Liver (tissue), 8 donors: ENCODE measurements at regions not wholly inside any gene's neighbourhood (a gene's known extent, or its start where the extent isn't known, plus 50 kb on each side); places are given as distances from the start of the nearest gene placed in this dataset.

ENCODE experiments used
- DNase-seq: peaks from one replicate; pipeline ENCODE4 v3.0.0-alpha.2; 2017; ENCODE audit warnings: low spot score
- H3K27ac ChIP-seq, 2 donors: one replicate each; pipeline ENCODE4 v1.7.0; 2013; ENCODE audit warnings: inconsistent platforms in 2 of 2, low read length in 2 of 2, control low read depth in 1 of 2, low read depth in 1 of 2, mild to moderate bottlenecking in 1 of 2
- H3K27me3 ChIP-seq, 4 donors: one replicate each; pipeline versions ENCODE4 v1.6.1 to v1.7.0; 2013; ENCODE audit warnings: low read length in 3 of 4, inconsistent platforms in 1 of 4, mild to moderate bottlenecking in 1 of 4, moderate library complexity in 1 of 4; ENCODE audit not compliant: control insufficient read depth in 4 of 4, insufficient read depth in 4 of 4
- H3K36me3 ChIP-seq, 4 donors: one replicate each; pipeline versions ENCODE4 v1.6.1 to v1.7.0; 2013; ENCODE audit warnings: low read length in 3 of 4, mild to moderate bottlenecking in 3 of 4, low read depth in 1 of 4, moderate library complexity in 1 of 4; ENCODE audit not compliant: control insufficient read depth in 4 of 4, insufficient read depth in 3 of 4
- H3K4me1 ChIP-seq, 4 donors: one replicate each; pipeline versions ENCODE4 v1.6.1 to v1.7.0; 2013; ENCODE audit warnings: low read length in 3 of 4, mild to moderate bottlenecking in 3 of 4, moderate library complexity in 1 of 4; ENCODE audit not compliant: control insufficient read depth in 4 of 4, insufficient read depth in 4 of 4
- H3K4me3 ChIP-seq, 3 donors: one replicate each; pipeline versions ENCODE4 v1.6.1 to v1.7.0; 2013; ENCODE audit warnings: low read length in 3 of 3, control low read depth in 1 of 3, low read depth in 1 of 3, mild to moderate bottlenecking in 1 of 3
- H3K9ac ChIP-seq, 2 donors: one replicate each; pipeline ENCODE4 v1.7.0; 2013; ENCODE audit warnings: low read length in 2 of 2, mild to moderate bottlenecking in 2 of 2, moderate library complexity in 2 of 2, control low read depth in 1 of 2, low read depth in 1 of 2
- H3K9me3 ChIP-seq, 4 donors: one replicate each; pipeline versions ENCODE4 v1.6.1 to v1.7.0; 2013; ENCODE audit warnings: low read length in 3 of 4; ENCODE audit not compliant: control insufficient read depth in 4 of 4
- EGR1 ChIP-seq, 2 donors: IDR thresholded peaks; 2 replicates each; pipeline ENCODE4 v1.6.1; 2016 to 2018; ENCODE audit warnings: antibody characterized with exemption in 2 of 2, low read depth in 2 of 2
- FOXA1 ChIP-seq: IDR thresholded peaks from 2 replicates; pipeline ENCODE4 v1.6.1; 2016; ENCODE audit warnings: antibody characterized with exemption
- FOXA2 ChIP-seq: IDR thresholded peaks from 2 replicates; pipeline ENCODE4 v1.6.1; 2016; ENCODE audit warnings: antibody characterized with exemption
- HNF4A ChIP-seq, 2 donors: conservative IDR thresholded peaks; 2 replicates each; pipeline ENCODE4 v1.6.1; 2016; ENCODE audit warnings: antibody characterized with exemption in 2 of 2, mild to moderate bottlenecking in 2 of 2
- JUND ChIP-seq, 2 donors: IDR thresholded peaks; 2 replicates each; pipeline ENCODE4 v1.6.1; 2016; ENCODE audit warnings: antibody characterized with exemption in 2 of 2
- NR2F2 ChIP-seq: IDR thresholded peaks from 2 replicates; pipeline ENCODE4 v1.6.1; 2016; ENCODE audit warnings: antibody characterized with exemption
- RAD21 ChIP-seq, 2 donors: IDR thresholded peaks; 2 replicates each; pipeline ENCODE4 v1.6.1; 2016; ENCODE audit warnings: antibody characterized with exemption in 2 of 2, mild to moderate bottlenecking in 2 of 2
- REST ChIP-seq: IDR thresholded peaks from 2 replicates; pipeline ENCODE4 v1.6.1; 2016; ENCODE audit warnings: antibody characterized with exemption, mild to moderate bottlenecking
- RXRA ChIP-seq, 2 donors: IDR thresholded peaks; 2 replicates each; pipeline ENCODE4 v1.6.1; 2017 to 2018; ENCODE audit warnings: antibody characterized with exemption in 2 of 2, mild to moderate bottlenecking in 1 of 2
- SP1 ChIP-seq: IDR thresholded peaks from 2 replicates; pipeline ENCODE4 v1.6.1; 2018; ENCODE audit warnings: antibody characterized with exemption, mild to moderate bottlenecking
- TAF1 ChIP-seq: conservative IDR thresholded peaks from 2 replicates; pipeline ENCODE4 v1.6.1; 2016; ENCODE audit warnings: antibody characterized with exemption, mild to moderate bottlenecking
- YY1 ChIP-seq: IDR thresholded peaks from 2 replicates; pipeline ENCODE4 v1.6.1; 2016; ENCODE audit warnings: antibody characterized with exemption, mild to moderate bottlenecking
- ZBTB33 ChIP-seq: IDR thresholded peaks from 2 replicates; pipeline ENCODE4 v1.6.1; 2016; ENCODE audit warnings: antibody characterized with exemption
- WGBS: extraction: QIAGEN DNeasy Blood & Tissue Kit; methylation state at CpG from one replicate; pipeline ENCODE4 v1.1.7; 2013; 5-methylcytosine and 5-hydroxymethylcytosine counted together
- TF ChIP-seq, protein P1 (sequence below): fragments of 150-350 bp; IDR thresholded peaks from 2 replicates; pipeline ENCODE4 v1.5.1; 2017; ENCODE audit warnings: improper control_type of control experiment, low read depth, low read length; ENCODE audit not compliant: missing input control
- donor health status: healthy.
- donor health status: healthy.
- donor health status: healthy.
- donor health status: healthy.
- donor health status: healthy.

DNA sequence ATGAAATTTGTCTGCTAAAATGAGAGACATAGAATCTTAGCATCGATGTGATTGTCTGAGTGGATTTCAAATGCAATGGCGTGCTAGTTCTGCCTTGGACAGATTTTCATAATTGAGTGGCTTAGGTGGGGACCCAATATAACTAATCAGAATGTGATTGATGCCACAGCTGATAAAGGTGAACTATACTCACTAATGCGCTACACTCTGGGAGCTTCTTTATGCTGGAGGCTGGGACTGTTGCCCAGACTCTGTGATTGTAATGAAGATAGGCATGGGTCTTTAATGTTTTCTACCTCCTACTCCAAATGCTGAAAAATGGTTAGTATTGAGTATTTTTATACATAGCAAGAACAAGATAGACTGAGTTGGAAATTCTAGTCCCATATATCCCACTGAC is 339.5 kb upstream of the SLC39A10 start (continued):
- TF ChIP-seq, protein P1, sequence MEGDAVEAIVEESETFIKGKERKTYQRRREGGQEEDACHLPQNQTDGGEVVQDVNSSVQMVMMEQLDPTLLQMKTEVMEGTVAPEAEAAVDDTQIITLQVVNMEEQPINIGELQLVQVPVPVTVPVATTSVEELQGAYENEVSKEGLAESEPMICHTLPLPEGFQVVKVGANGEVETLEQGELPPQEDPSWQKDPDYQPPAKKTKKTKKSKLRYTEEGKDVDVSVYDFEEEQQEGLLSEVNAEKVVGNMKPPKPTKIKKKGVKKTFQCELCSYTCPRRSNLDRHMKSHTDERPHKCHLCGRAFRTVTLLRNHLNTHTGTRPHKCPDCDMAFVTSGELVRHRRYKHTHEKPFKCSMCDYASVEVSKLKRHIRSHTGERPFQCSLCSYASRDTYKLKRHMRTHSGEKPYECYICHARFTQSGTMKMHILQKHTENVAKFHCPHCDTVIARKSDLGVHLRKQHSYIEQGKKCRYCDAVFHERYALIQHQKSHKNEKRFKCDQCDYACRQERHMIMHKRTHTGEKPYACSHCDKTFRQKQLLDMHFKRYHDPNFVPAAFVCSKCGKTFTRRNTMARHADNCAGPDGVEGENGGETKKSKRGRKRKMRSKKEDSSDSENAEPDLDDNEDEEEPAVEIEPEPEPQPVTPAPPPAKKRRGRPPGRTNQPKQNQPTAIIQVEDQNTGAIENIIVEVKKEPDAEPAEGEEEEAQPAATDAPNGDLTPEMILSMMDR, result no peak
- no peak for TF ChIP-seq RXRA (IDR thresholded peaks at IDR 0.05)
- TF ChIP-seq EGR1 (IDR thresholded peaks at IDR 0.05; ENCODE audit: low read depth in 2 of 2), result no peak

- Histone ChIP-seq H3K4me1 (no peaks in the 10 kb centered on the region), H3K9ac (no peak overlapping the region), H3K27ac (no peak overlapping the region), H3K9me3 (no peaks in the 10 kb centered on the region), H3K27me3 (peaks cover 0 to 2% (median 0%) of the 10 kb centered on the region in 4 donors), H3K4me3 (no peak overlapping the region), H3K36me3 (no peaks in the 10 kb centered on the region)
- TF ChIP-seq FOXA1 (no peak), FOXA2 (no peak)
- no peak for DNase-seq
Measured at GRCh38 chr2:195316486-195316885, 340.5 kb upstream of the SLC39A10 start.

DNA sequence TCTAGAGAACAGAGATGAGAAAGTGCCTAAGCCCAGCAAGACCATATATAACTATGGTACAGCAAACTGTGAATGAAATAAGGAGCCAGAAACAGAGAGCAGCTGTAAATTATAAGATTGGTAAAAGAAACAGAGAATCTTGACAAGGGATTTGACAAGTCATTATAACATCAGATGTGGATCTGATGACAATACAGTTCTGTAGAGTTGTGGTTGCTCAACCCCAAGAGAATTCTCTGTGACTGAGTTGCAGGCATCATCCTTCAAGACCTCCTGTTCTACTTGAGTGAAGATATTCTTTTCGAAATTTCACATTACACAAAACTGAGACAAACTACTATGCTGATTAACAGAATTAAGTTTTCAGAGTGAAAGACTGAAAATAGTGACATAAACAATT is 343.1 kb upstream of the SLC39A10 start:
- no peak for DNase-seq
- TF ChIP-seq YY1, result no peak
- TF ChIP-seq JUND (IDR thresholded peaks at IDR 0.05), result no peak
- no peak for TF ChIP-seq RXRA (IDR thresholded peaks at IDR 0.05)
- TF ChIP-seq TAF1, result no peak
- no peak for TF ChIP-seq FOXA1
- TF ChIP-seq NR2F2, result no peak
- no peak for TF ChIP-seq EGR1 (IDR thresholded peaks at IDR 0.05; ENCODE audit: low read depth in 2 of 2)
- no peak for TF ChIP-seq REST
- TF ChIP-seq ZBTB33, result no peak
- no peak for TF ChIP-seq HNF4A (conservative IDR thresholded peaks at IDR 0.05)
- no peak for TF ChIP-seq SP1
- TF ChIP-seq RAD21 (IDR thresholded peaks at IDR 0.05), result no peak
- H3K27ac ChIP-seq, result no peak overlapping the region
- H3K36me3 ChIP-seq, result no peaks in the 10 kb centered on the region
- H3K4me1 ChIP-seq, result no peaks in the 10 kb centered on the region
- no peak overlapping the region for H3K9ac ChIP-seq
- WGBS, result 83% methylated on average over 1 of the region's 1 CpG
- no peaks in the 10 kb centered on the region for H3K9me3 ChIP-seq
- H3K4me3 ChIP-seq, result no peak overlapping the region
- peaks cover 0 to 2% (median 0%) of the 10 kb centered on the region in 4 donors for H3K27me3 ChIP-seq
